ENCODE measurements at regions not wholly inside any gene's neighbourhood (a gene's known extent, or its start where the extent isn't known, plus 50 kb on each side); places are given as distances from the start of the nearest gene placed in this dataset.

DNA sequence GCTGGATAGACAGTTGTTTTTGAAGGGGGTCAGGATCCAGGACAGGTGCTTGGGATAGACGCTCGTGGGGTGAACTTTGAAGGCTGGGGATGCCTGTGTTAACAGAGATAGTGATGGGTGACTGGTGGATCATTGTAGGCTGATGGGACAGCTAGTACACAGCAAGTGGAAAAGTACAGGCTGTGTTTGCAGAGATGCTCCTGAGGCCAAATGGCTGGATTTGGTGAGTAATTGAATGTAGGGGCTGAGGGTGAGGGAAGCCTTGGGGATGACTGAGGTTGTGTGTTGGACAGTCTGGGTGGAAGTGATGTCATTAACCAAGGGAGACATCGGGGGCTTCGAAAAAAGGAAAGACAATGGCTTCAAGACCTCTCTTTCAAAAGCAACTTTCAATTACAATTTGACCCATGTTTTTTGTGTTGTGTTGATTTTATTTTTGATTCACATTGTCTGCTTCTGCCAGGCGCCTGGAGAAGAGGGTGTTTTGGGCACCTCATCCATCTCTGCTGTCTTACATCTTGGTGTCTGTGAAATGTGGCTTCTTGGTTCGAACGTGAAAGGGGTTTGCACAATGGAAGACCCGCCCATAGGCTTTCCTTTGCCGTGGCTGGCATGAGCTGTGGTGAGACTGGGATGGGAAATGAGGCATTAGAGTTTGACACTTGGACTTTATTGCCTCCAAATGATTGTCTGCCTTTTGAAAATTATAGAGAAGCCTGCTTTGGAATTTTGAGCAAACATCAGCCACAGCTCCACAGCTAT, 147.5 kb downstream of the FOXD2 start:
- TF ChIP-seq, protein P1, sequence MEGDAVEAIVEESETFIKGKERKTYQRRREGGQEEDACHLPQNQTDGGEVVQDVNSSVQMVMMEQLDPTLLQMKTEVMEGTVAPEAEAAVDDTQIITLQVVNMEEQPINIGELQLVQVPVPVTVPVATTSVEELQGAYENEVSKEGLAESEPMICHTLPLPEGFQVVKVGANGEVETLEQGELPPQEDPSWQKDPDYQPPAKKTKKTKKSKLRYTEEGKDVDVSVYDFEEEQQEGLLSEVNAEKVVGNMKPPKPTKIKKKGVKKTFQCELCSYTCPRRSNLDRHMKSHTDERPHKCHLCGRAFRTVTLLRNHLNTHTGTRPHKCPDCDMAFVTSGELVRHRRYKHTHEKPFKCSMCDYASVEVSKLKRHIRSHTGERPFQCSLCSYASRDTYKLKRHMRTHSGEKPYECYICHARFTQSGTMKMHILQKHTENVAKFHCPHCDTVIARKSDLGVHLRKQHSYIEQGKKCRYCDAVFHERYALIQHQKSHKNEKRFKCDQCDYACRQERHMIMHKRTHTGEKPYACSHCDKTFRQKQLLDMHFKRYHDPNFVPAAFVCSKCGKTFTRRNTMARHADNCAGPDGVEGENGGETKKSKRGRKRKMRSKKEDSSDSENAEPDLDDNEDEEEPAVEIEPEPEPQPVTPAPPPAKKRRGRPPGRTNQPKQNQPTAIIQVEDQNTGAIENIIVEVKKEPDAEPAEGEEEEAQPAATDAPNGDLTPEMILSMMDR (IDR thresholded peaks at IDR 0.05) = no peak
- TF ChIP-seq POLR2A (IDR thresholded peaks at IDR 0.05) = no peak
